ENCODE measurements at regions not wholly inside any gene's neighbourhood (a gene's known extent, or its start where the extent isn't known, plus 50 kb on each side); places are given as distances from the start of the nearest gene placed in this dataset.
"Not testable (repeated sequence)": the region's sequence is repeated elsewhere in the genome, so short reads cannot be mapped to it uniquely, and the experiment has no call there.

DNA sequence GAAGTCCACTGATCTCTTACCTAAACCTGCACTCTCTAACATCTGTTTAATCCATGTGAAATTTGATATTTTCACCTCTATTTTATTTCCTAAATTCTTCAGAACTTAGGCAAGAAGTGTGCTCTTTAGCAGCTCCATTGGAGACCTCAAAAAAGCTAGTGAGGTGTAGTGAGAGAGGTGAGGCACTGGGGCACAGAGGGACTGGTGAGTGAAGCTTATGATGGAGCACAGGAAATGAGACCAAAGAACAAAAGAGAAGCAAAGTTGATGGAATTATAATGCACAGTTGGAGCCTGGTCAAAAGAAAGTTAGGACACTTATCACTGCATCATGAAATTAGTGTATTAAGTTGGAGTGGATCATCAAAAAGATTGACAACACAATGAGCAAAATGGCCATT lies 1050.7 kb upstream of the NRXN1 start:
- DNase-seq (ENCODE audit: extremely low spot score, insufficient read length, low read depth) (no peak), FAIRE-seq (no peak)

DNA sequence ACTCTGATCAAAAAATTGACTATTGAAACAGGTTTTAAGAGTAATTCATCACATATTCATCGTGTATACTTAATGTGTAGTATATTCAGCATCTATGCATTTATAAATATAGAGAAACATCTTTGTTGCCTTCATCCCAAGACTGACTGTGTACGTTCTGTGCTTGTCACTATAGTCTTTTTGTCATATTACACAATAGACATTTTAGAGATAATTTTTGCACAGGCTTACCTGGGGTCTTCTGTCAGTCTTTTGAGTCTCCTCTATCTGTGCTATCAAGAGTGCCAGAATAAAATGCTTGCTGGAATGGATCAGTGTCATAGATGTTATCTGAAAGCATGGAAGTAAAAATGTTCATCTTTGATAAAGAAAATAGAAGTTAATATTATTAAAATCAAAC lies 1047.7 kb upstream of the NRXN1 start:
- FAIRE-seq (no peak), DNase-seq (ENCODE audit: extremely low spot score, insufficient read length, low read depth) (no peak)

DNA sequence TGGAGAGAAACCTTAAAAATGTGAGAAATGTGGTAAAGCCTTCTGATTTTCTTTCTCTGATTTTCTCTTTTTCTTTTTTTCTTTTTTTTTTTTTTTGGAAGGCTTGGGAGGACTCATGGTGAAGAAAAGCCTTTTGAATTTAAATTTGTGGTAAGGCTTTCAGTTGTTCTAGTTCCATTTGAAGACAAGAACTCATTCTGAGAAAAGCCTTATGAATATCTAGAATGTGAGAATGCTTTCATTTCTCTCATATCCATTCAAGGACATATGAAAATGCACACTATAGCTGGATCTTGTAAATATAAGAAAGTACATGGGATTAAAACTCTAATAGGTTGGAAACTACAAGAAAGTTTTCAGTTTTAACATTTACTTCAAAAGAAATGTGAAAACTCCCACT lies 1045.2 kb upstream of the NRXN1 start:
- no peak for DNase-seq (ENCODE audit: extremely low spot score, insufficient read length, low read depth)
- no peak for FAIRE-seq

DNA sequence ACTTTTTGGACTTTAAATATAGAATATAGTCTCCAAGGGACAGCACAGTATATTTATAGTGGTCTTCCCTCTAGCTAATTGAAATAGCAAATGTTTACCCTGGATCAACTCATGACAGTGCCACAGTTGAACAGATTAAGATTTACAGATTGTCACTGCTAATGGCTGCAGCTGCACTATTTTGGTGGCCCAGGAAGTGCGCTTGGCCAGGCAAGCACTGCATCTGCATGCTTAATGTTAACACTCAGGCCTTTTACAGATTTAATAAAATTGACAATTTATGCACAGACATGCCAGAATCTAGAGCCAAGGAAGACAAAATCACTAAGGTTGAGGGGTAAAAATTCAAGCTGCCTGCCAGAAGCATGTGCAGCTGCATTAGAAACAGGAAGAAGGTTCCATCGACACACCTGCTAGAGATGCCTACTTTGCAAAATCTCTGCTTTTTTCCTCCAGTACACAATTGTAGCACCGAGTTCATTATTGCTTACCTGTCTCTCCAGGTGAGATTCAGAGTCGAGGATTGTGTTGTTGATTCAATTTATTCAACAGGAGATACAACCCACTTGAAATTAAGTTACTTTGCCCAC lies 1042.3 kb upstream of the NRXN1 start:
- DNase-seq (ENCODE audit: extremely low spot score, insufficient read length, low read depth), result no peak
- FAIRE-seq, result no peak

DNA sequence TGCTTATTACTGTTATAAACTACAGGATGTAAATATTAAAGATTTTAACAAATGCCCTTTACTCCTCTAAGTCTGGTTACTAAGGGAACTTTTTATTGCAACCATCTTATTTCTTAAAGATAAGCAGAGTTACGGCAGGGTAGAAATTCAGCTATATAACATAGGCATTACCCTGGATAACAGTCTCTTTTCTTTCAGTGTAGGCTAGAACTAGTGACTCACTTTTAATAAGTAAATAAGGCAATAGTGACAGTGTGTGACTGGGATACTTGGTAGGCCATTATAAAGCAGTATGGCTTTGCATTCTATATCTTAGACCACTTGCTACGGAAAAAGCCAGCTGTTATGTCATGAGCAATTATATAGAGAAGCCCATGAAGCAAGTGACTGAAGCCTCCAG lies 1041.0 kb upstream of the NRXN1 start:
- FAIRE-seq (no peak), DNase-seq (ENCODE audit: extremely low spot score, insufficient read length, low read depth) (no peak)

DNA sequence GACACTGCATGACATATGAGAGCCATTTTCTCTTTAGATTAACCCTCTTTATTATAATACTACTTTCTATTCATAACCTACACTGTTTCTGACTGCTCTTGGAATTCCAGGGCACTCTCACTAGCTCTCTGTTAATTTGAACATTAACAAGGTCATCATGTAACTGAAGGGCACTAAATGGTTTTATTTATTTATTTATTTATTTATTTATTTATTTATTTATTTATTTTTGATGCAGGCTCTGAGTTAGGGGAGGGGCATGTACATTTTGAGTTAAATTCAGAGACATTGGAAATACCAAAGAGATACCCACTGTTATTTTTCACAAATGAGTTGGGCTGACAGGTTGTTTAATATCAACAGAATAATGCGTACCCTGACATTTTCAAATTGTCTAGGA lies 1038.7 kb upstream of the NRXN1 start:
- FAIRE-seq (no peak), DNase-seq (ENCODE audit: extremely low spot score, insufficient read length, low read depth) (no peak)

DNA sequence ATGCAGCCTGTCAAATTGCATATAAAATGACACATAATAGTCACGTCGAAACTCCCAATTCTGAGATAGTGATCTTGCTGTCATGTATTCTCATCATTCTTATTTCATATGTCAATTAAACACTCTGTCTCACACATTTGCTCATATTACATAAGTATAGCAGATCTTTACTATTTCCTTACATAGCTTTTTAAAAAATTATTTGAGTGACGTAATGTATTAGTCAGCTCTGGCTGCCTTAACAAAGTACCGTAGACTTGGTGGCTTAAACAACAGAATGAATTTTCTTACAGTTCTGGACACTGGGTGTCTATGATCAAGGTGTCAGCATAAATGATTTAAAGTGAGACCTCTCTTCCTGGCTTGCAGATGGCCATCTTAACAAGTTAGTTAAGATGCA lies 1032.3 kb upstream of the NRXN1 start:
- FAIRE-seq (no peak), DNase-seq (ENCODE audit: extremely low spot score, insufficient read length, low read depth) (no peak)

DNA sequence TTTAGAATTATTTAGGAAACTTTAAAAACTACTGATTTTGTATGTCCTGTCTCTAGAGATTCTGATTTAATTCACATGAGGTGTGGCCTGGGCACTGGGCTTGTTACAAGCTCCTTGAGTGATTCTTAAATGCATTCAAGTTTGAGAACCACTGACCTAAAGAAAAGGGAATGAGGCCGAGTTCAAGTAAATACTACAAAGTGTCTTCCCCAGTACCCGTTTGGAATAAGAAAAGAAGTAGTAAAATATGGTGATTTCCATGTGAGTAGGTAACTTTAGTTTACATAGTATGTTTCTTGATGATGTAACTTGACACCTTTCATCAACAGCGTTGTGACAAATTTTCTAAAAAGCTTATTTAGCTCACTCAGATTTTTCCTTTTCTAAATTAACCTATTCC lies 1022.9 kb upstream of the NRXN1 start:
- no peak for FAIRE-seq
- DNase-seq (ENCODE audit: extremely low spot score, insufficient read length, low read depth), result no peak

DNA sequence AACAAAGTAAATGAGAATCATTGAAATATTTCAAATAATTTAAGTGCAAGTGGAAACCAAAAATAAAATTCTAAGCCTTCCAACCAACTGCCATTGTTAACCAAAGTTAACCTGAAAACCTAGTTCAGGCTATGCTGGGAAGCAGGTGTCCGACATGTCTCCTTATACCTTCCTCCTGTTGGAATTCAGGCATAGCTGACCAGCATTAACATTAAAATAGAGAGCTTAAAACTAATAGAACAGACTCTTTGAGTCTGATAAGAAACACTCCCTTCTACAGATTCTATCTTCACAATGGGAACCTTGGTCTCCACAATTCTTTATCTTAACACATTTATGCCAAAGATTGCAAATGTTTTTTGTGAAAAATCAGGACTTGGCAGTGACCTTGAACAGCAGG lies 1004.9 kb upstream of the NRXN1 start:
- no peak for FAIRE-seq
- no peak for DNase-seq (ENCODE audit: extremely low spot score, insufficient read length, low read depth)

DNA sequence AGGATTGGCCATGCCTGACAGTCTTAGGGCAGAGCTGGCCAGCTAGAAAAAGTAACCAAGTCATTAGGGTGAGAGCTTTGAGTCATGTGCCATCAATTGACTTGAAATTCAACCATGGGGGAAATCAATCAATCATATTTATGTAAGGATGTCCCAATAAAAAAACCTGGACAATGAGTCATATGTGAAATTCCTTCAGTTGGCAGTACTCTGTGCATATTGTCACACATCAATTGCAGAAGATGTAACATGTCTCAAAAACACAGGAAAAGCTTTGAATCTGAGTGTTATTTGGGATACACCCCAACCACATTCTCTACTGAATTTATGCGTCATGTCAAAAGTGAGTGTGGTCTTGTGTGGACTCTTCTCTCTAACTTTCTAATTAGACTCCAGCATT lies 1004.1 kb upstream of the NRXN1 start:
- DNase-seq (ENCODE audit: extremely low spot score, insufficient read length, low read depth) (no peak), FAIRE-seq (no peak)

DNA sequence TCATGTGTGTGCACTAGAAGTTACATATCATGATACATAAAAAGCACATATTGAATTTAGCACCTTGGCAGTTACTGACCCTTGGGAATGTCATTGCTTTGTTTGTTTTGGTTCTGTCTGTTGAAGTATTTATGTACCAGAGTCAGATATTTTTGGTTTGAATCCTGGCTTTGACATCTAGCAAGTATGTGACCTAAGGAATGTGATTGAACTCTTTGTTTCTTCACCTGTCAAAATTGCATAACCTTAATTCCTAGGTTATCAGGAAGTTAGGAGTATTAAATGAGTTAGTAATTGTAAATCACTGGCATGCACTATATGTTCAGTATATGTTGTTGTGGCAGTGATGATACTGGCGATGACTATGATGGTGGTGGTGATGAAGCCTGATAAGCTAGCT lies 1003.5 kb upstream of the NRXN1 start:
- FAIRE-seq (no peak), DNase-seq (ENCODE audit: extremely low spot score, insufficient read length, low read depth) (no peak)

DNA sequence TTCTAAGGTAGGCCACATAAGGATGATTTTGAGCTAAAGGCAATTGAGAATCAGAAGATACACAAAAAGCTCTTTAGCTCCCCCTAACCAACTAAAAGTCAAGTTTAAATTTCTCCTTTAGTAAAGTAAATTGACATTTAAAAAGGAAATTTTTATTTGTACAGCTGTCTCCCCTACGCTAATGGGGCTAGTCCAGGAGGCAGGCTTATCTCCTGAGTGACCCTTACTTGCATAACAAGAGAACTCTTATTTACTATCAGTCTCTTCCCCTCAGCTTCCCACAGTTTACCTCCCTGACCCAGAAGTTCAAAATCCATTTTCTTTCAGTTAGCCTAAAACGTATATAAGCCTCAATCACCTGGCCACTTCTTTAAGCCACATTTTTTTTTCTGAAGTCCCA lies 1002.8 kb upstream of the NRXN1 start:
- no peak for DNase-seq (ENCODE audit: extremely low spot score, insufficient read length, low read depth)
- FAIRE-seq, result no peak

DNA sequence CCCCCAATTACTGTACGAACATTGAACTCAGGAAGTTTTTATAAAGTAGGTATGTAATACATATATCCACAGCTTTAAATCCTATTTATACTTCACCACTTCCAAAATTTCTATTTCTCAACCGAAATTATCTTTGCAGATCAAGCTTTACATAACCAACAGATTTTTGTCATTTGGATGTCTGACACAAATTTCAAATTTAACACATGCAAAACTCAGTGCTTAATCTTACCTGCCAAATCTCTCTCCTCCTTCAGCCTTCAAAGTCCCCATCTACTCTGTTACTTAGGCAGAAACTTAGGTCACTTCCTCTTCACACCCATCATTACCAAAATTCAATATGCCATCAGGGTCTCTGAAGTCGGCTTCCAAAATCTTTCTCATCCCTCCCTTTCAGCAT lies 990.1 kb upstream of the NRXN1 start:
- FAIRE-seq (no peak), DNase-seq (ENCODE audit: extremely low spot score, insufficient read length, low read depth) (no peak)

DNA sequence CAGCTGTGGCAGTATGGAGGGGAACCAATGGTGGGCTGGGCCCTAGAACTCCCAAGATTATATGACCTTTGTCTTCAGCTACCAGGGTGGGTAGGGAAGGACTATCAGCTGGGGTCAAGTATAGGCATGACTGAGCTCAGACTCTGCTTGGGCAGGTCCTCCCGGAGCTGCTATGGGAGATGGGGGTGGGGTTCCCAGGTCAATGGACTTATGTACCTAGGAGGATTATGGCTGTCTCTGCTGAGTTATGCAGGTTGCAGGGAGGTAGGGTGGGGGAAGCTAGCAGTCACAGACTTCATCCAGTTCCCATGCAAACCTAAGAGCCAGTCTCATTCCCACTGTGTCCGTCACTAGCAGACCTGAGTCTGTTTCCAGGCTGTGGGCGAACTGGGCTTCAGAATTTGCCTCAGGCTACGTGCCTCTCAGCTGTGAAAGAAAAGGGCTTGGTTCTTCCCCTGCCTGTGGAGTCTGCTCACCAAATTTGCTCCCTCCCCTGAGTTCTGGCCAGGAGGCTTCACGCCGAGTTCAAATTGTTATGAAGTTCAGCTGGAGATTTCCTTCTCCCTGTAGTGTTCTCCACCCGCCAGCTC lies 985.8 kb upstream of the NRXN1 start:
- FAIRE-seq (no peak), DNase-seq (ENCODE audit: extremely low spot score, insufficient read length, low read depth) (no peak)

DNA sequence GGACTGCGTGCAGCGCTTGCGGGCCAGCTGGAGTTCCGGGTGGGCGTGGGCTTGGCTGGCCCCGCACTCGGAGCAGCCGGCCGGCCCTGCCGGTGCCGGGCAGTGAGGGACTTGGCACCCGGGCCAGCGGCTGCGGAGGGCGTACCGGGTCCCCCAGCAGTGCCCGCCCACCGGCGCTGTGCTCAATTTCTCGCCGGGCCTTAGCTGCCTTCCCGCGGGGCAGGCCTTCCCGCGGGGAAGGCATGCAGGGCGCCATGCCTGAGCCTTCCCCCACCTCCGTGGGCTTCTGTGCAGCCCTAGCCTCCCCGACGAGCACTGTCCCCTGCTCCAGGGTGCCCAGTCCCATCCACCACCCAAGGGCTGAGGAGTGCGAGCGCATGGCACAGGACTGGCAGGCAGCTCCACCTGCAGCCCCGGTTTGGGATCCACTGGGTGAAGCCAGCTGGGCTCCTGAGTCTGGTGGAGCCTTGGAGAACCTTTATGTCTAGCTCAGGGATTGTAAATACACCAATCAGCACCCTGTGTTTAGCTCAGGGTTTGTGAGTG lies 975.0 kb upstream of the NRXN1 start:
- not testable (repeated sequence) for FAIRE-seq; DNase-seq (ENCODE audit: extremely low spot score, insufficient read length, low read depth)

DNA sequence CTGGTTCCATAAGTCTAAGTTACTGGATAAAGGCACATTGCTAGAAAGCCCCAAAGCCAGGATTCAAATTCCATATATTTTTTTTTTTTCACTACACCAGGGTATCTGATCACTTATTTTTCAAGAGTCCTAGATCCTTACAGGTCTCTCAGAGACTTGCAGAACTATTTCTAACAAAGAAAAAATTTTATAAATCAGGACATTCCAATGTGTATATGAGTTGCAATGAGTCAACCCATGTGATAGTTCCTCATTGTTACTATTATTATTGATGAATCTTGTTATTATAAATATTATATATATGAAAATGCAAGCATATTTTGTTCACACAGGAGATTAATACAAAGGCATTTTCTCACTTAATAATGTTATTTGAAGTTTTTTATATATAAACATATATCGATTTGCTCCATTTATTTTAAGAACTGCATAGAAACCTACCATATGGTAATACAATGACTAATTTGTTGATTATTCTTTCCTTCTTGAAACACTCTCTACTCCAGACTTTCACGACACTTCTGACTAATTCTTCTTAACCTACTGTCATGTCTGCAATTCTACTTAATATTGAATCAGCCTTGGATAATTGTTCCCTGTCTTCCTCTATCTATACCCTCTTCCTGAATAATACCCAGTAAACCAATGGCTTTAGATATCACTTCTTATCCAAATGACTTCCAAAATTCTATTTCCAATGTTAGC lies 968.4 kb upstream of the NRXN1 start:
- DNase-seq (ENCODE audit: extremely low spot score, insufficient read length, low read depth), result no peak
- no peak for FAIRE-seq

DNA sequence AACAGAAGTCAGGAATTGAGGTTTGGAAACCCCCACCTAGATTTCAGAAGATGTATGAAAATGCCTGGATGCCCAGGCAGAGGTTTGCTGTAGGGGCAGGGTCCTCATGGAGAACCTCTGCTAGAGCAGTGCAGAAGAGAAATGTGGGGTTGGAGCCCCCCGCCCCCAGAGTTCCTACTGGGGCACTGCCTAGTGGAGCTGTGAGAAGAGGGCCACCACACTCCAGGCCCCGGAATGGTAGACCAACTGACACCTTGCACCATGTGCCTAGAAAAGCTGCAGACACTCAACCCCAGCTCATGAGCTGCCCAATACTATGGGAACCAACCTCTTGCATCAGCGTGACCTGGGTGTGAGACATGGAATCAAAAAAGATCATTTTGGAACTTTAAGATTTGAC lies 967.0 kb upstream of the NRXN1 start:
- DNase-seq (ENCODE audit: extremely low spot score, insufficient read length, low read depth) (no peak), FAIRE-seq (no peak)

DNA sequence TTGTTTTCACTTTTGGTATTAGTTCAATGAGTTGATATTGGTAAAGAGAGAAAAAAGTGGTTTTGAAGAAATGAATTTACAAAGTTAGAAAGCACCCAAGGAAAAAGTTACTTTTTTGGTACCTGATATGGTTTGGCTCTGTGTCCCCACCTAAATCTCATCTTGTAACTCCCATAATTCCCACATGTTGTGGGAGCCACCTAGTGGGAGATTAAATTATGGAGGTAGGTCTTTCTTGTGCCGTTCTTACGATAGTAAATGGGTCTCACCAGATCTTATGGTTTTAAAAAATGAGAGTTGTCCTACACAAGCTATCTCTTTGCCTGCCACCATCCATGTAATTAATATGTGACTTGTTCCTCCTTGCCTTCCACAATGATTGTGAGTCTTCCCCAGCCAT lies 965.6 kb upstream of the NRXN1 start:
- FAIRE-seq, result no peak
- DNase-seq (ENCODE audit: extremely low spot score, insufficient read length, low read depth), result no peak

DNA sequence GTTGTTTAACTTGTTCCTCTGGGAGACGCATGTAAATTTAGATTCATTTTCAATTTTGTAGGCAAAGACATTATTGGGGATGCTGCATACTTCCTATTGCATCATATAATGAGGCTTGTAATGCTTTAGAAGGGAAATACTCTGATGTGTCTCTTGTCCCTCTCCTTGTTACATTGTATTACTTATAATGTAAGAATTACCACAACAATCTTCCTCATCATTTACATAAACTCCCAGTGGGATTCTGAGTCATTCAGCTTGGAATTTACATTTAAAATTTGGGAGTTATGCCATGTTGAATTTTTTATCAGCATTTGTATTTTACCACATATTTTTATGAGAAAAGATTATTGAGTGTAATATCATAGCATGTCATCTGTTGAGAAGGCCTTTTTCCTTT lies 963.4 kb upstream of the NRXN1 start:
- no peak for FAIRE-seq
- no peak for DNase-seq (ENCODE audit: extremely low spot score, insufficient read length, low read depth)

DNA sequence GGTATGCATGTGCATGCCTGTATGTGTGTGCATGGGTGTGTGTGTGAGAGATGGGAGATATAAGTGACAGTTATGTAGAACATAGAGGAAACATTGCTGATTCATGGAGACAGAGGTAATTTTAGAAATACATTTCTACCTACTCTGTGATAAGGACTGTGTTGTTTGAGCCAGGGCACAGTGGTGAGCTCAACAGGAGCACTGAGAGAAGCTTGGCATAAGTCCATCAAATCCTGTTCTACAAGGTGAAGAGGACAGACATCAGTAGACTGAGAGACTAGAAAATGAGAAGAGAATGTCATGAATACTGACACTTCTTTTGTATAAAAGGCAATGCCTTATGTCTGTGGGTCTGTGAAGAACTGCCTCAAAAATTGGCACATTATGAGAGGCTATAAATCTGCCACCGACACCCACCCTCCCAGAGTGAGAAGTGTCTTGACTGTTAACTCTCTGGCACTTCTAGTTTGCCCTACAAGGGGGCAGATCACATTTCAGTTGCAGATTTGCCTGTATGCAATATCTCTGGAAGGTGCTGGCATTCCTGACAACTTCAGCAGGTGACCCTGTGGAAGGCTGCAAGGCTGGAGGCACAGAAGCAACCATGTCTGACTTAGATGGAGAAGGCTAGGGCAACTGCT lies 962.3 kb upstream of the NRXN1 start:
- DNase-seq (ENCODE audit: extremely low spot score, insufficient read length, low read depth) (no peak), FAIRE-seq (no peak)

DNA sequence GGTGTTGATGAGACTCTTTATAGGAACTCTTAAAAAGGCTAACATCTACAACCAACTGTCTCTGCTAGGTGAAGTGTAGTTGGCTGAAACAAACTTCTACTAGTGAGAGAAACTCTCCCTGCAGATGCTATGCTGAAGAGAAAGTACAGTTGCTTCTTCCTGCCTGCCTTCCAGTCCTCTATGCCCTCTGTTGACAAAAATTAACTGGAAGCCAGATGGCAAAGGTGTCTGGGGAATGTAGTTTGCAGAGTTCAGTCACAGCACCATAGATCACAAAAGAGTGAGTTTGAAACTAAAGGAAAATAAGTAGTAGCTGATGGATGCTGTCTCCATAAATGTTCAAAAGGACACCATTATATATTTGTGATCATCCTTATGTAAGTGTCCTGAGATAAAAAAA lies 958.8 kb upstream of the NRXN1 start:
- no peak for DNase-seq (ENCODE audit: extremely low spot score, insufficient read length, low read depth)
- no peak for FAIRE-seq

All from GM18507 (cell line).